Retinal pigment epithelial cell (primary cell): ENCODE measurements at regions not wholly inside any gene's neighbourhood (a gene's known extent, or its start where the extent isn't known, plus 50 kb on each side); places are given as distances from the start of the nearest gene placed in this dataset.

Source experiments
- DNase-seq: peaks from one replicate; pipeline ENCODE4 v3.0.0-alpha.2; 2010; ENCODE audit warnings: low read depth
- H3K4me3 ChIP-seq: 2 replicates; pipeline ENCODE4 v1.5.1; 2011; ENCODE audit warnings: mild to moderate bottlenecking, low read length, control low read depth, moderate library complexity
- CTCF ChIP-seq: conservative IDR thresholded peaks from 2 replicates; pipeline ENCODE4 v1.5.1; 2011; ENCODE audit warnings: low read depth, low read length, control low read depth, inconsistent platforms

DNA sequence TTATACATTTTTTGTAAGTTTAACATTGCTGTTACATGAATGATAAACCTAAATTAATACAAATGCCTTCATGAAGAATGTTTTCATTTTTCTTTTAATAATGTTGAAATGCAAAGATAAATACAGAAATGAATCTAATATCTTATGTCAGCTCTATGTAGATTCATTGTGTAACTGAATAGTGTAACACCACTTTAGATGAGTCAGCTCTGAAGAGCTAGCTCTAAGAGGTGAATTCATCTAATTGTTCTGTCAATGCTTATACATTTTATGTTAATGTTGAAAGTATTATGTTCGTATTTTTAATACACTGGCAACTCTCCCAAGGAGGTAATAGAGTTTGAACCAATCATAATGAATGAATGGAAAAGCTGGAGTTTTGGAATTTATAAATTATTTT, 146.9 kb upstream of the FMR1 start:
- H3K4me3 ChIP-seq: no peak overlapping the region
- no peak for TF ChIP-seq CTCF
- no peak for DNase-seq

GRCh38 chrX:147770858-147771257, 140.9 kb upstream of the FMR1 start:
- no peak overlapping the region for H3K4me3 ChIP-seq
- no peak for DNase-seq
- no peak for TF ChIP-seq CTCF

DNA sequence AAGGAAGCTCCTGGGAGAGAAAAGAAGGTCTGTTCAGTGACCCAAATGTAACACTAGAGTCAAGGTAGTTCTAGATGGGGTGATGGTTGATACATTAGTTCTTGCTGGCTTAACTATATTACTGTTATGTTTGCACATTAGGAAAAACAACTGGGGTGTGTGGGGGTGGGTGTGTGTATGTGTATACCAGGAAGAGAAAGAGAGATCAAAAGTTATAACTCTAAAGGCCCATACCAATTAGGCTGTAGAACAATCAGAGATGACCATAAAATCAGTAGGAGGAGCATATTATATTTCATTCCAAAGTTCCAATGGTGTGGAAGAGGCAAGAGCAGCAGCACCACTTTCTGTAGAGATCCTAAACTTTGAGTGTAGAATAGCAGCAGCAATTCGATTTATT, 134.7 kb upstream of the FMR1 start:
- DNase-seq: no peak
- no peak for TF ChIP-seq CTCF
- H3K4me3 ChIP-seq: no peak overlapping the region

DNA sequence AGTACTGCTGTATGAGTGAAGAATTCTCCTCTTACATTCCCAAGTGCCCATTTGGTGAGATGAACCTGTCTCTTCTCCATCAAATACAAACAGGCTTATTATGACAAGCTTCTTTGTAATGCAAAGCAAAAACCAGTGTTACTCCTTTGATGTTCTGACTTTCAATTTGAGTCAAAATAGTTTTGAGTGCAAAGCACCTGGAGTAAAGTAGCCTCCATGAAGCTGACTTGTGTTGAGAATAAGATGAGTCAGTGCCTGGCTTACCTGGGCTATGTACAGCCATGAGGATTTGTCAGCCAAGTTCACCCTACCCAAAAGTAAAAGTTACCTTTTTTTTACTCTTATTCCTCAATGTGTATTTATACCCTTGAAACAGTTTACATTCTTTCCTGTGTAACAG, 132.5 kb upstream of the FMR1 start:
- no peak overlapping the region for H3K4me3 ChIP-seq
- DNase-seq: no peak
- no peak for TF ChIP-seq CTCF

- DNase-seq: no peak
- H3K4me3 ChIP-seq: no peak overlapping the region
- TF ChIP-seq CTCF: no peak
These were observed 129.9 kb upstream of the FMR1 start for GRCh38 chrX:147781844-147782243.

- no peak for DNase-seq
- no peak overlapping the region for H3K4me3 ChIP-seq
- no peak for TF ChIP-seq CTCF
These were observed 122.9 kb upstream of the FMR1 start for GRCh38 chrX:147788641-147789350.

DNA sequence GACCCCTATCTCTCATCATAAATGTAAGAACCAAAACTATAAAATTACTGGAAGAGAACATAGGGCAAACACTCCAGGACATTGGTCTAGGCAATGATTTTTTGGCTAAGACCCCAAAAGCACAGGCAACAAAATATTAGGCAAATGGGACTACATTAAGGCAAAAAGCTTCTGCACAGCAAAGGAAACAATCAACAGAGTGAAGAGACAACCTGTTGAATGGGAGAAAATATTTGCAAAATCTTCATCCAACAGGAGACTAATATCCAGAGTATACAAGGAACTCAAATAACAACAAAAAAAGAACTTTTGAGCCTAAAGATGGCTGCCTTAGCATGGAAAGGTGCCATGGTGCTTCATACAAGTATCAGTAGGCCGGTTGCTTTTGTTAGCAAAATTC, 111.1 kb upstream of the FMR1 start:
- no peak overlapping the region for H3K4me3 ChIP-seq
- no peak for TF ChIP-seq CTCF
- no peak for DNase-seq
